HepG2 (cell line): ENCODE measurements at regions not wholly inside any gene's neighbourhood (a gene's known extent, or its start where the extent isn't known, plus 50 kb on each side); places are given as distances from the start of the nearest gene placed in this dataset.

Source experiments
- ATAC-seq: fragments of 200-7000 bp; cut with Tn5 transposase; 3 replicates; pipeline ENCODE4 v1.9.1; 2020; ENCODE audit warnings: mild to moderate bottlenecking, moderate library complexity
- BruUV-seq: library from RNA; stranded (reverse); fragments of 400-500 nt; replicated peaks from 2 replicates; lab custom pipeline; 2021; lab: Mats Ljungman, UMichigan
- CTCF ChIA-PET: fragments of 300-600 bp; formaldehyde crosslinking; extraction: SDS; loops from one replicate; lab custom pipeline; 2021; ENCODE audit warnings: low total read pairs, inconsistent platforms, low intra/inter-chr PET ratio; lab: Yijun Ruan, JAX
- POLR2A ChIA-PET: fragments of 350-600 bp; sonication (Branson Sonifier 250); formaldehyde crosslinking; loops from one replicate; lab custom pipeline; 2020; ENCODE audit warnings: antibody characterized with exemption, inconsistent platforms; lab: Yijun Ruan, JAX
- DNase-seq: peaks from one replicate; pipeline ENCODE4 v3.0.0-alpha.2; 2015; ENCODE audit warnings: low spot score
- FAIRE-seq: peaks from 3 replicates; lab custom pipeline; 2011; peaks lifted over from hg19 to GRCh38; lab: Jason Lieb, UNC
- H2AFZ ChIP-seq: one replicate; pipeline ENCODE4 v1.6.1; 2011; ENCODE audit warnings: low read length, inconsistent platforms
- H3K27ac ChIP-seq: fragments of 300-600 bp; 3 replicates; pipeline ENCODE4 v1.8.0; 2011; ENCODE audit warnings: mixed run types, mild to moderate bottlenecking, mixed read lengths, low read length, inconsistent platforms; ENCODE audit not compliant: insufficient read depth; ENCODE audit errors: extremely low read length
- H3K27me3 ChIP-seq, 2 experiments: fragments of 200-600 bp in 1 of 2; 2 replicates in 1 of 2; 3 replicates in 1 of 2; pipeline versions ENCODE4 v1.6.0 to v1.8.0; 2011; ENCODE audit warnings: low read length in 2 of 2, mild to moderate bottlenecking in 2 of 2, moderate library complexity in 2 of 2, inconsistent platforms in 1 of 2; ENCODE audit not compliant: insufficient read depth in 2 of 2, control insufficient read depth in 1 of 2
- H3K36me3 ChIP-seq, 2 experiments: fragments of 200-600 bp in 1 of 2; replicated peaks in 1 of 2; 2 replicates in 1 of 2; 3 replicates in 1 of 2; pipeline versions ENCODE4 v1.5.1 to v1.8.0; 2011; ENCODE audit warnings: low read length in 2 of 2, inconsistent platforms in 1 of 2; ENCODE audit not compliant: insufficient read depth in 2 of 2, control insufficient read depth in 1 of 2
- H3K4me1 ChIP-seq: 2 replicates; pipeline ENCODE4 v1.5.1; 2012; ENCODE audit warnings: low read length, inconsistent platforms; ENCODE audit not compliant: insufficient read depth
- H3K4me2 ChIP-seq: 2 replicates; pipeline ENCODE4 v1.6.0; 2011; ENCODE audit warnings: low read depth, low read length, inconsistent platforms
- H3K4me3 ChIP-seq, 3 experiments: fragments of 200-600 bp in 1 of 3; sonication (generic), shearing (Covaris generic) in 1 of 3; replicated peaks in 1 of 3; 2 replicates each; pipeline ENCODE4 v1.5.1; 2011 to 2016; ENCODE audit warnings: low read length in 3 of 3, inconsistent platforms in 2 of 3, low read depth in 2 of 3, mild to moderate bottlenecking in 2 of 3, control low read depth in 1 of 3, mixed read lengths in 1 of 3; ENCODE audit not compliant: insufficient read depth in 1 of 3
- H3K79me2 ChIP-seq: one replicate; pipeline ENCODE4 v1.6.1; 2011; ENCODE audit warnings: low read length, inconsistent platforms; ENCODE audit not compliant: insufficient read depth
- H3K9ac ChIP-seq: 2 replicates; pipeline ENCODE4 v1.6.0; 2011; ENCODE audit warnings: mild to moderate bottlenecking, low read depth, low read length, inconsistent platforms; ENCODE audit not compliant: insufficient read depth
- H3K9me3 ChIP-seq: 2 replicates; pipeline ENCODE4 v1.5.1; 2012; ENCODE audit warnings: mild to moderate bottlenecking, low read length
- H4K20me1 ChIP-seq: 2 replicates; pipeline ENCODE4 v1.6.0; 2011; ENCODE audit warnings: inconsistent platforms, mild to moderate bottlenecking, low read length, moderate library complexity; ENCODE audit not compliant: insufficient read depth
- NR2F6 ChIP-seq, 2 experiments: IDR thresholded peaks; 2 replicates each; pipeline ENCODE4 v1.6.1; 2016; ENCODE audit warnings: antibody characterized with exemption in 1 of 2, mild to moderate bottlenecking in 1 of 2
- SP140L ChIP-seq: sonication (generic); formaldehyde crosslinking; IDR thresholded peaks from 2 replicates; pipeline ENCODE4 v1.4.0; 2020; ENCODE audit warnings: missing genetic modification reagents, borderline replicate concordance
- WIZ ChIP-seq: sonication (generic); formaldehyde crosslinking; IDR thresholded peaks from 2 replicates; pipeline ENCODE4 v1.5.1; 2020; ENCODE audit warnings: mild to moderate bottlenecking, missing genetic modification reagents
- ZKSCAN1 ChIP-seq: fragments of 150-350 bp; IDR thresholded peaks from 2 replicates; pipeline ENCODE4 v1.6.1; 2014; ENCODE audit warnings: low read length
- ZMYM2 ChIP-seq: sonication (generic); formaldehyde crosslinking; IDR thresholded peaks from 2 replicates; pipeline ENCODE4 v1.8.0; 2022; ENCODE audit warnings: mild to moderate bottlenecking, missing genetic modification reagents
- WGBS: methylation state at CpG from one replicate; pipeline ENCODE4 v1.1.6; 2017; ENCODE audit warnings: low lambda C conversion rate; 5-methylcytosine and 5-hydroxymethylcytosine counted together
- in situ Hi-C: cut with HindIII; loops from 2 replicates; pipeline ENCODE4 v1.10.0; 2017; ENCODE audit warnings: low pct_unique_long_range_greater_than_20kb; ENCODE audit not compliant: extremely low pct_ligation_motif_present
- intact Hi-C: fragments of 100-400 bp; cut with micrococcal nuclease; formaldehyde crosslinking; loops from one replicate; pipeline ENCODE4 v1.10.0; 2022; ENCODE audit not compliant: unreplicated experiment
- TF ChIP-seq, protein P1 (sequence below): sonication (generic); formaldehyde crosslinking; IDR thresholded peaks from 2 replicates; pipeline ENCODE4 v1.5.0; 2020; ENCODE audit warnings: missing genetic modification reagents
- TF ChIP-seq, protein P2 (sequence below): sonication (generic); formaldehyde crosslinking; IDR thresholded peaks from 2 replicates; pipeline ENCODE4 v1.4.0; 2020; ENCODE audit warnings: mild to moderate bottlenecking, missing genetic modification reagents

DNA sequence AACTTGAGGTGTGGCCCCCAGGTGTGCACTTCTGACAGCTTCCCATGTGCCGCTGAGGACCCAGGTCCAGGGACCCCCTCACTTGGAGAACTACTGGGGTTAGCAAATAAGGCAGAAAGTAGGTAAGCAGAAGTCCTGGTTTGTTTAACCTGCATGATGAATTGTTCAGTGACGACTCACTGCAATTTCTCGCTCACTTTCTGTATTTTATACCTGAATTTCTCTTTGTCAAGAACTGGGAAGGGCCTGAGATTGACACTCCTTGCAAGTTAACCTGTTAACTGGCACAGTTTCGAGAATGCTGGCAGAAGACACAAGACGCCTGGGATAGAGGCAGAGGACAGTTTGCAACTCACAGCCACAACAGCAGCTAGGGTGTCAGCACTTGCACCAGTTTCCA, 164.5 kb upstream of the NCK2 start:
- FAIRE-seq, result no peak
- H4K20me1 ChIP-seq, result no peaks in the 10 kb centered on the region
- no peak overlapping the region for H3K27ac ChIP-seq
- H3K27me3 ChIP-seq, result peaks cover 0 to 9% of the 10 kb centered on the region in 2 experiments; a peak in 4 of 5 replicates
- no TSS peak for BruUV-seq
- H2AFZ ChIP-seq, result no peak overlapping the region
- H3K4me1 ChIP-seq, result peaks cover 25% of the 10 kb centered on the region
- H3K4me3 ChIP-seq, result no peak overlapping the region
- ChIA-PET CTCF (no interaction called here), POLR2A (no interaction called here)
- no peak for ATAC-seq
- in situ Hi-C loops (no loop called here), intact Hi-C loops (no loop called here)
- TF ChIP-seq NR2F6 (IDR thresholded peaks at IDR 0.05) (no peak), NR2F6 (CRISPR knock-in tag; IDR thresholded peaks at IDR 0.05) (no peak), ZKSCAN1 (no peak), SP140L (CRISPR knock-in tag) (no peak), WIZ (no peak), ZMYM2 (CRISPR knock-in tag) (no peak)
- TF ChIP-seq, protein P1, sequence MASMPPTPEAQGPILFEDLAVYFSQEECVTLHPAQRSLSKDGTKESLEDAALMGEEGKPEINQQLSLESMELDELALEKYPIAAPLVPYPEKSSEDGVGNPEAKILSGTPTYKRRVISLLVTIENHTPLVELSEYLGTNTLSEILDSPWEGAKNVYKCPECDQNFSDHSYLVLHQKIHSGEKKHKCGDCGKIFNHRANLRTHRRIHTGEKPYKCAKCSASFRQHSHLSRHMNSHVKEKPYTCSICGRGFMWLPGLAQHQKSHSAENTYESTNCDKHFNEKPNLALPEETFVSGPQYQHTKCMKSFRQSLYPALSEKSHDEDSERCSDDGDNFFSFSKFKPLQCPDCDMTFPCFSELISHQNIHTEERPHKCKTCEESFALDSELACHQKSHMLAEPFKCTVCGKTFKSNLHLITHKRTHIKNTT, result no peak
- TF ChIP-seq, protein P2, sequence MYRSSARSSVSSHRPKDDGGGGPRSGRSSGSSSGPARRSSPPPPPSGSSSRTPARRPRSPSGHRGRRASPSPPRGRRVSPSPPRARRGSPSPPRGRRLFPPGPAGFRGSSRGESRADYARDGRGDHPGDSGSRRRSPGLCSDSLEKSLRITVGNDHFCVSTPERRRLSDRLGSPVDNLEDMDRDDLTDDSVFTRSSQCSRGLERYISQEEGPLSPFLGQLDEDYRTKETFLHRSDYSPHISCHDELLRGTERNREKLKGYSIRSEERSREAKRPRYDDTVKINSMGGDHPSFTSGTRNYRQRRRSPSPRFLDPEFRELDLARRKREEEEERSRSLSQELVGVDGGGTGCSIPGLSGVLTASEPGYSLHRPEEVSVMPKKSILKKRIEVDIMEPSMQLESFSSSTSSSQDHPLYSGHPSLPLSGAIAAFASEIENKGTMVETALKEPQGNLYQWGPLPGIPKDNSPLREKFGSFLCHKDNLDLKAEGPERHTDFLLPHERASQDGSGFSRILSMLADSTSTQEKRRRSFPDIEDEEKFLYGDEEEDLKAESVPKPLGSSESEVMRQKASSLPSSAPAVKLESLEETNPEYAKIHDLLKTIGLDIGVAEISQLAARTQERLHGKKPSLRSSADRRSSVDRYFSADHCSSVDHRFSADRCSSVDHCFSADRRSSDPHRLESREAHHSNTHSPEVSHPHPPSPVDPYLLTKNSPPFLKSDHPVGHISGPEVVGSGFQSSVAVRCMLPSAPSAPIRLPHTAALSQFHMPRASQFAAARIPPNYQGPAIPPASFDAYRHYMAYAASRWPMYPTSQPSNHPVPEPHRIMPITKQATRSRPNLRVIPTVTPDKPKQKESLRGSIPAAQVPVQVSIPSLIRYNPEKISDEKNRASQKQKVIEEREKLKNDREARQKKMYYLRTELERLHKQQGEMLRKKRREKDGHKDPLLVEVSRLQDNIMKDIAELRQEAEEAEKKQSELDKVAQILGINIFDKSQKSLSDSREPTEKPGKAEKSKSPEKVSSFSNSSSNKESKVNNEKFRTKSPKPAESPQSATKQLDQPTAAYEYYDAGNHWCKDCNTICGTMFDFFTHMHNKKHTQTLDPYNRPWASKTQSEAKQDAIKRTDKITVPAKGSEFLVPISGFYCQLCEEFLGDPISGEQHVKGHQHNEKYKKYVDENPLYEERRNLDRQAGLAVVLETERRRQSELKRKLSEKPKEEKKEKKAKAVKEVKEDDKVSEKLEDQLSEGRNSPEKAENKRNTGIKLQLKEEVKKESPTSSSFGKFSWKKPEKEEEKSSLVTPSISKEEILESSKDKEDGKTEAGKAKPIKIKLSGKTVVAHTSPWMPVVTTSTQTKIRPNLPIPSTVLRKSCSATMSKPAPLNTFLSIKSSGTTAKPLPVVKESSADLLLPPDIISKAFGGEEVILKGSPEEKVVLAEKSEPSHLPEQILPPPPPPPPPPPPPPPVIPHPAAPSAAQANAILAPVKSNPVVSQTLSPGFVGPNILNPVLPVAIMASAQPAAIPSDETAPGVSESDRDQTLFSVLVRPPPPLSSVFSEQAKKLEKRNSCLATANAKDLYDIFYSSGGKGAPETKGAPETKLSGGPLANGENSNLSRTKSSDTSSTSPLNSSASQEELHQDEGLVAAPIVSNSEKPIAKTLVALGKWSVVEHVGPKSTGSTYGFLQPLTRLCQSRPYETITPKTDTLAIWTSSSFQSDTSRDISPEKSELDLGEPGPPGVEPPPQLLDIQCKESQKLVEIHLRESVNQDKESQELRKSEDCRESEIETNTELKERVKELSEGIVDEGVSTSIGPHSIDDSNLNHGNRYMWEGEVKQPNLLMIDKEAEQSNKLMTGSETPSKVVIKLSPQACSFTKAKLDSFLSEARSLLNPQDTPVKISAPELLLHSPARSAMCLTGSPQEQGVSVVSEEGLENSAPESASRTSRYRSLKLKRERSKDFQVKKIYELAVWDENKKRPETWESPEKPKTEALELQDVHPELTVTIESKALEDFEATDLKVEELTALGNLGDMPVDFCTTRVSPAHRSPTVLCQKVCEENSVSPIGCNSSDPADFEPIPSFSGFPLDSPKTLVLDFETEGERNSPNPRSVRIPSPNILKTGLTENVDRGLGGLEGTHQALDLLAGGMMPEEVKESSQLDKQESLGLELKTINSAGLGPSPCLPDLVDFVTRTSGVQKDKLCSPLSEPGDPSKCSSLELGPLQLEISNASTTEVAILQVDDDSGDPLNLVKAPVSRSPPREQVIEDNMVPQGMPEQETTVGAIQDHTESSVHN (CRISPR knock-in tag), result no peak
- no peak overlapping the region for H3K4me2 ChIP-seq
- WGBS, result 15% methylated on average over 5 of the region's 5 CpGs
- no peak for DNase-seq
- H3K9me3 ChIP-seq, result no peaks in the 10 kb centered on the region
- no peak overlapping the region for H3K9ac ChIP-seq
- no peaks in the 10 kb centered on the region for H3K79me2 ChIP-seq
- H3K36me3 ChIP-seq, result no peaks in the 10 kb centered on the region
